HG03064 (cell line): ENCODE measurements at regions not wholly inside any gene's neighbourhood (a gene's known extent, or its start where the extent isn't known, plus 50 kb on each side); places are given as distances from the start of the nearest gene placed in this dataset.
"Not testable (repeated sequence)": the region's sequence is repeated elsewhere in the genome, so short reads cannot be mapped to it uniquely, and the experiment has no call there.

Source experiments
- ATAC-seq: cut with Tn5 transposase; IDR thresholded peaks from one replicate; pipeline ENCODE4 v1.9.1; 2021; ENCODE audit warnings: low read depth; ENCODE audit not compliant: unreplicated experiment

- ATAC-seq = not testable (repeated sequence)
These were observed 126.4 kb downstream of the RBM46 start for GRCh38 chr4:154907345-154908045.

- no peak for ATAC-seq
These were observed 127.1 kb downstream of the RBM46 start for GRCh38 chr4:154908168-154908567.

GRCh38 chr4:154911097-154911496, 130.0 kb downstream of the RBM46 start:
- no peak for ATAC-seq

GRCh38 chr4:154911608-154912098, 130.6 kb downstream of the RBM46 start:
- no peak for ATAC-seq

- ATAC-seq = no peak
These were observed 135.0 kb downstream of the RBM46 start for GRCh38 chr4:154916068-154916467.

- no peak for ATAC-seq
These were observed 146.1 kb downstream of the RBM46 start for GRCh38 chr4:154927126-154927680.

DNA sequence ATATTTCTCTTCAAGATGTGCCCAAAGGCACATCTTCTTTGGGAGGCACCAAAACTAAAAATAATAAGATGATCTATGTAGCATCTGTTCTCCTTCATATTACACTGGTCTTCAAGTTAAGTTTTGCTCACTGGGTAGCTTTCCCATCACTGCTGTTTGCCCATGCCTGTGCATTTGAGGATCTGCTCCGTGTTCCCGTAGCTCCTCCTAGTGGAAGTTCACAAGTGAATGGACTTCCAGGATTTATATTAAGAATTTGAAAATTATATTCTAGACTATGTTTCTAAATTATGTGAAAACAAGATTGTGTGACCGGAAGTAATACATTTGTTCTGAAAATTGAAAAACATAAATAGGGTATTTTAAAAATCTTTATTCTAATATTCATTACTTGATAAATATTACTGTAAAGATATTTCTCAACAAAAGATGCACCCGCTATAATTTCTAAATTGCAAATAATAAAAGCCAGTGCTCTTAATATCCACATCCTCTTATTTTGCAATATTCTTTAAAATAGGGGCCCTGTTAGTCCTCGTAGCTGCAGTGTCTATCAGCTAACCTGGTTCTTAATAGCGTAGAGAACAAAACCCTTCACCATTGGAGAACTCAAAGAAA, 147.7 kb downstream of the RBM46 start:
- no peak for ATAC-seq

DNA sequence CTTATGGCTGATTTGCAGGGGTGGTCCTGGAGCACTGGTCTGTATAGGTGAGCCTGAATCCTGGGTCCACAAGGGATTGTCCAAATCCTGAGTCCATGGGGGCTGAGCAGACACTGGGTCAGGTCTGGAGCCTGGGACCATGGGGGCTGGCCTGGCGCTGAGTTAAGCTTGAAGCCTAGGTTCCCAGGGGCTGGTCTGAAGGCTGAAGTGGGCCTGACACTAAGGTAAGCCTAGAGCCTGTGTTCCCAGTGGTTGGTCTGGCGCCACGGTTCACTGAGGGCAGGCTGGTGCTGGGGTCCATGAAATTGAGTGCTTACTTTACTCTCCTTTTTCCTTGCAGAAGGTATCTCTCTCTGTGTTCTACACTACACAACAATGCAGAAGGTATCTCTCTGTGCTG, 155.8 kb downstream of the RBM46 start:
- no peak for ATAC-seq

DNA sequence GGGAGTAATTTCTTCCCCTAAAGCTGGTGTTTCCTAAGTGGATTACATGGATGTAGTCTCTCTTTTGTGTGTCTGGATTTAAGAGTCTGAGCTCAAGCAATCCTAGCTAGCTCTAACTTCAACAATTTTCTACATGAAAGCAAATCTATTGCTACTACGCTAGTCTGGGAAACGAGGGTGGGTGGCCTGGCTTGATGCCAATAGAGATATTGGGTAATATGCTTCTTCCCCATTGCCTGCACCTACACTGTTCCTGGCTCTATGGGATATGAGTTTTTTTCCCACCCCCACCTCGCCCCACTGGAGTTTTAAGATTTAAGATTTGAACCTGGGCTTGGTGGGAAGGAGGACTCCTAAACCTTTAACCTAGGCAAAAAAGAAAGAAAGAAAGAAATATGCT, 158.8 kb downstream of the RBM46 start:
- ATAC-seq = no peak

DNA sequence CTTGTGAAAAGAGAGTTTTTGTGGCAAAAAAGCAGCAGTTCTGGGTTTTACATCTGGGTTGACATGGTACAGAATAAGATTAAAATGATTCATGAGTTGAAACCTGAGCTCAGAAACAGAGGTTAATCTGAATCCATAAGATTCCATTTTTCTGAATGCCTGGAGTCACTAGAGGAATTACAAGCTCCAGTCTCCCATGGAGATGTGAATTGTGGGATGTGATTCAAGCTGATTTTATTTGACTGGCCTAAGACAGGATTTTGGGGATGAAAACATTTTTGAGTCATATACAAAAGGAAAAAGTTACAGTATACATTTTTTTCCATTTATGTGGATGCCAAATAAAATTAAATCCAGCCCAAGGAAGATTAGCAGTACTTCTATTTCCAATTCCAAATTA, 161.1 kb downstream of the RBM46 start:
- ATAC-seq = no peak

DNA sequence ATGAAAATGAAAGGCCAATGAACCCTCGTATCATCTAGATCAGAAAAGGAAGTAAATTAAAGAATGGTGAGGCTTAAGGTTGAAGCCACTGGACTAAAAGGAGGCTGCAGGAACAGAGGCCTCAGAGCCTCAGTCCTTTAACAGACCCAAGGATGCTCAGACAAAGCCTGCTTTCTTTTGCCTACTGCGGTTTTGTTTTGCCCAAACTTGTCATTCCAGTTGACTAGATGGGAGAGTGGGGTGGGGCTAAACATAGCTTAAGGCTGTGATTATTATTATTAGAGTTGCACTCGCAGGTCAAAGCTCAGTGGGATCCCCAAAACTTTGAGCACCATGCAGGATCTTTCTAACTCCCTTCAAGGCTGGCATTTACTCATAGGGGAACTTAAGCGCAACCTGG, 163.9 kb downstream of the RBM46 start:
- ATAC-seq = no peak

GRCh38 chr4:154946113-154946512, 165.0 kb downstream of the RBM46 start:
- no peak for ATAC-seq

DNA sequence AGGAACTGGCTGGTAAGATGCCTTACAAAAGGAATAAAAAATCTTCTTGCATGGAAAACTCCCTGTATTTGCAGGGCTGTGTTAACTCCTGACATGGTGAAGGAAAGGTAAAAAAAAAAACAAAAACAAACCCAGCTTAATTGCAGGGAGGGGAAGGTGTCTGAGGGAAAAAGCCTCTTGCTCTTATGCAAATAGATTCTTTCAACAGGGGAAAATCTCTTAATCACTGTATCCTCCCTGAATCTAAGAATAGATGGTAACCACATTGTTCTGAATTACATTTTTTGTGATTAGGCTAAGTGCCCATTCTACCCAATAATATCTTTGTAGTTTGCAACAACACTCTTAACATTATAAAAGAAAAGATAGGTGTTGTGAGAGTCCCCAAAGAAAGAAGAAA, 172.6 kb downstream of the RBM46 start:
- ATAC-seq = no peak

DNA sequence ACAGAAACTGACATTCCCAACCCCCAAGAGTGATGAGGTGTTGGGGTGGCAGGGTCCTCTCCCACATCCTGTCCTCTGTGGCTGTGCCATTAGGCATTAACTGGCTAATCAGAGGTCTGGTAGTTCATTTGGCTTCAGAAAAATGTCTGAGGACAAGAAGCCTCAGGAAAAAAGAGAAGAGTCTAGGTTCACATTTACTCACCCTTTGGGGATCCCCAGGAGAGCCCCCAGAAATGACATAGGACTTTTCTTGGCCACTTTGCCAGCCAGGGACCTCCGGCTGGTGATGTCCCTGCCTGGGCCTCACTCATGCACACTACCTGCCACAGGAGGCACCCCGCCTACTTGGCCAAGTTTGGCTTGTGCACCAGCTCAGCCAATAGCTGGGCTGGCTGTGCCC, 173.0 kb downstream of the RBM46 start:
- no peak for ATAC-seq

DNA sequence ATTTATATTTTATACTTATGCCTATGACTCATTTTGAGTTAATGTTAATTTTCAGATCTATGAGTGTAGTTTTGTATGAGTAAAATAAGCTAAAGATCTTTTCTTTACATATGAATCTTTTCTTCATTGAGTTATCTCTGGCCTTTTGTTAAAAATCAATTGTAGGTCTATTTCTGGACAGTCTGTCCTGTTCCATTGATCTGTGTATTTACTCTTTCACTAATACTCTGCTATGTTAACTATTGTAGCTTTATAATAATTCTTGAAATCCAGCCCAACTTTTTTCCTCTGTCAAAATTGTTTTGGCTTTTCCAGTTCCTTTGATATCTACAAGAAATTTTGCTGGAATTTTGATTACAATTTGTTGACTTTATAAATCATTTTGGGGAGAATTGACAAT, 177.0 kb downstream of the RBM46 start:
- ATAC-seq = no peak

DNA sequence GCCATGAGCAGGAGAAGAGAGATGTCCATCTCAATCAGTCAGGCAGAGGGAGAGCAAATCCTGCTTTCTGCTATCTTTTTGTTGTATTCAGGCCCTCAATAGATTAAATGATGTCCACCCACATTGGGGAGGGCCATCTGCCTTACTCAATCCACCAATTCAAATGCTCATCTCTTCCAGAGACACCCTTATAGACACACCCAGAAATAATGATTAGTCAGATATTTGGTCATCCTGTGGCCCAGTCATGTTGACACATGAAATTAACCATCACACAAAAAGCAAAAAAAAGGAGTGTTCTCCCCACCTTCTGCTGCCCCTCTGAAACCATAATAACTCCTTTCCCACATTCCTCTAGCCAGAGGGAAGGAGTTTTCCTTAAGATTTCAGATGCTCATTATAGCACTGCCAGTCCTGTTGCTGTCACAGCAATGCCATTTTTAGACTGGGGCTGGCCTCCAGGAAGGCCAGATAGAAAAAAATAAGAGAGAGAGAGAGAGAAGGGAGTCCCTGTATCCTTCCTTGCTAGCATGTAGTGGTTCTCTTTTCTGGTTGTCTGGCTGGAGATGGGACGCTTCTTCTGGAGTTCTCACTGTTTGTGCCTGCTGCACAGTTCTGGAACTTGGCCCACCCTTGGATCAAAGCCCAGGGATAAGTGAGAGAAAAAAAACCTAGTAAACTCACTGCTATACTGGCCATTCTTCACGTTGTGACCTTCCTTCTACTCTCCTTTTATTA, 177.7 kb downstream of the RBM46 start:
- ATAC-seq = no peak

DNA sequence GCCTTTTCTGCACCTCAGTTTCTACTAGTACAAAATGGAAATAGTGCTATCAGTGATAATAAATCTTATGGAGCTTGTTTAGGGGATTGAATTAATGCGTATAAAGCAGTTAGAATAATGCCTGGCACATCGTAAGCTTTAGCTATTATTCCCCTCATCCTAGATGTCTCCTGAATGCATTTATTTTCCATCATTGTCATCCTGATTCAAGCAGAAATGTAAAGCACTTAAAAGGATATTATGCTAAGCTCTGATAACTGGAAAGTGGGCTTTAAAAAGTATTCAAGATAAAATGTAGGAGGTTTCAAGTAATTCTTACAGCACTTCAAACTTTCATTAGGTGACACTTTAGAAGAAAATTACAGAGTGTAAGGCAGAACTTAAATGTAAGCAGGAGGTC, 178.7 kb downstream of the RBM46 start:
- no peak for ATAC-seq

GRCh38 chr4:154960476-154960875, 179.4 kb downstream of the RBM46 start:
- no peak for ATAC-seq

DNA sequence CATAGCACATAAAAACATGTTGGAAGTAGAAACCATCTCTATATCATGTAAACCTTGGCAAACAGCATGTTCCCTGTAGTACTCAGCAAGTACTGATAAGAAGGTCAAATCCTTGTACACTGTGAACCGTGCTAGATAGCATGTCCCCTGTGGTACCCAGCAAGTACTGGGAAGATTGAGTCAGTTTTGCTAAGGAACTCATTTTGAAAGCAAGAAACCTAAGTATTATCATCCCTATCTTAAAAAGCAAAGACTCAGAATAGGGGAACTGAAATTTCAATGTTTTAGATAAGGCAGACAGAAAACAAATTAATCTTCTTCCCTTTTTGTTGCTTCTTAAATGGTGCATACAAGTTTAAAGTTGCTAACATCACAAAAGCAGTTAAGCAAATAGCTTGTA, 180.2 kb downstream of the RBM46 start:
- ATAC-seq = peak; percentile 95

GRCh38 chr4:154973244-154974035, 192.4 kb downstream of the RBM46 start:
- ATAC-seq = no peak

GRCh38 chr4:154977228-154977627, 196.2 kb downstream of the RBM46 start:
- no peak for ATAC-seq
